Immature natural killer cell (primary cell): ENCODE measurements at regions not wholly inside any gene's neighbourhood (a gene's known extent, or its start where the extent isn't known, plus 50 kb on each side); places are given as distances from the start of the nearest gene placed in this dataset.
A peak's percentile ranks its signal among the peaks of the same experiment; 100 is the strongest.
"Not testable (repeated sequence)": the region's sequence is repeated elsewhere in the genome, so short reads cannot be mapped to it uniquely, and the experiment has no call there.

Experiments
- DNase-seq, 3 donors: peaks; one replicate each; pipeline ENCODE4 v3.0.0; 2022; ENCODE audit warnings: mixed read lengths in 1 of 3
- H3K27ac Mint-ChIP-seq, 6 donors: one replicate each; pipeline ENCODE4 v1.8.0; 2020; ENCODE audit warnings: mixed read lengths in 6 of 6, mild to moderate bottlenecking in 5 of 6, inconsistent platforms in 4 of 6, moderate library complexity in 3 of 6
- H3K27me3 Mint-ChIP-seq, 3 donors: one replicate each; pipeline ENCODE4 v1.8.0; 2020 to 2021; ENCODE audit warnings: low read depth in 3 of 3, mild to moderate bottlenecking in 3 of 3, mixed read lengths in 3 of 3, moderate library complexity in 3 of 3, inconsistent platforms in 1 of 3
- H3K36me3 Mint-ChIP-seq, 3 donors: one replicate each; pipeline ENCODE4 v1.8.0; 2020; ENCODE audit warnings: mixed read lengths in 3 of 3, inconsistent platforms in 2 of 3, mild to moderate bottlenecking in 2 of 3
- H3K4me1 Mint-ChIP-seq, 2 donors: one replicate each; pipeline ENCODE4 v1.8.0; 2020; ENCODE audit warnings: inconsistent platforms in 2 of 2, mild to moderate bottlenecking in 2 of 2, mixed read lengths in 2 of 2, moderate library complexity in 1 of 2
- H3K4me3 Mint-ChIP-seq, 5 donors: one replicate each; pipeline ENCODE4 v1.8.0; 2020; ENCODE audit warnings: mild to moderate bottlenecking in 5 of 5, mixed read lengths in 5 of 5, inconsistent platforms in 3 of 5, moderate library complexity in 3 of 5
- H3K9me3 Mint-ChIP-seq, 6 donors: one replicate each; pipeline ENCODE4 v1.8.0; 2020; ENCODE audit warnings: mild to moderate bottlenecking in 6 of 6, mixed read lengths in 6 of 6, inconsistent platforms in 4 of 6, moderate library complexity in 3 of 6

DNA sequence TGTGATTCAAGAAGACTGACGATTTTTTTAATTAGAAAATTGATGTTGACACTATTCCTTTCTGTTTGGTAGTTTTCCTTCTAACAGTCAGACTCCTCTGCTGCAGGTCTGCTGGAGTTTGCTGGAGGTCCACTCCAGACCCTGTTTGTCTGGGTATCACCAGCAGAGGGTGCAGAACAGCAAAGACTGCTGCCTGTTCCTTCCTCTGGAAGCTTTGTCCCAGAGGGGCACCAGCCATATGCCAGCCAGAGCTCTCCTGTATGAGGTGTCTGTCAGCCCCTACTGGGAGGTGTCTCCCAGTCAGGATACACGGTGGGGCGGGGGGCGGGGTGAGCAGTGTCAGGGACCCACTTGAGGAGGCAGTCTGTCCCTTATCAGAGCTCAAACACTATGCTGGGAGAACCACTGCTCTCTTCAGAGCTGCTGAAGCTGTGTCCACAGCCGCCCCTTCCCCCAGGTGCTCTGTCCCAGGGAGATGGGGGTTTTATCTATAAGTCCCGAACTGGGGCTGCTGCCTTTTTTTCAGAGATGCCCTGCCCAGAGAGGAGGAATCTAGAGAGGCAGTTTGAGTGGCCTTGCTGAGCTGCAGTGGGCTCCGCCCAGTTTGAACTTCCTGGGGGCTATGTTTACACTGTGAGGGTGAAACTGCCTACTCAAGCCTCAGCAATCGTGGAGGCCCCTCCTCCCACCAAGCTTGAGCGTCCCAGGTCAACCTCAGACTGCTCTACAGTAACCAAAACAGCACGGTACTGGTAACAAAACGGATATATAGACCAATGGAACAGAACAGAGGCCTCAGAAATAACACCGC lies 1358.1 kb upstream of the CHAC2 start:
- H3K9me3 Mint-ChIP-seq = peaks cover 8 to 31% (median 19%) of the 10 kb centered on the region in 6 donors
- H3K27me3 Mint-ChIP-seq, DNase-seq, H3K36me3 Mint-ChIP-seq, H3K4me1 Mint-ChIP-seq, H3K27ac Mint-ChIP-seq, H3K4me3 Mint-ChIP-seq: not testable (repeated sequence)

DNA sequence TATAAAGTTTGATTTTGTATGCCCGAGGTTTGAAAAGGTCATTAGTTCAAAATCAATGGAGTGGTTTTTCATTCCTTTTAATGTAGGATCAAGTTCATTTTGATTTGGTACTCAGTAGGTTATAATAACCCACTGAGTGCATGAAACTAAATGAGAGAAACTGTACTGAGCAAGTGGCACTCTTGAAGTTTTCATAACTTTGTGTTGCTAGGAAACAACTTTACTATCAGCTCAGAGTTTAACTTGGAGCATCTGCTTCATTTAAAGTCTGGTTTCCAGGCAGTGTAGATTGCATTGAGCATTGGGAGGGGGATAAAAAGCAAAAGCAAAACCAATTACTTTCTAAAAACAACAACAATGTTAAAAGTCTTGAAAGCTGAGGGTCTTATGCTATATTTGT lies 1361.6 kb upstream of the CHAC2 start:
- Mint-ChIP-seq H3K4me3 (no peak overlapping the region), H3K36me3 (peaks cover 0 to 4% (median 0%) of the 10 kb centered on the region in 3 donors), H3K27ac (no peak overlapping the region), H3K27me3 (peaks cover 0 to 1% (median 0%) of the 10 kb centered on the region in 3 donors), H3K4me1 (no peaks in the 10 kb centered on the region), H3K9me3 (peaks cover 4 to 32% (median 18%) of the 10 kb centered on the region in 6 donors)
- no peak for DNase-seq

DNA sequence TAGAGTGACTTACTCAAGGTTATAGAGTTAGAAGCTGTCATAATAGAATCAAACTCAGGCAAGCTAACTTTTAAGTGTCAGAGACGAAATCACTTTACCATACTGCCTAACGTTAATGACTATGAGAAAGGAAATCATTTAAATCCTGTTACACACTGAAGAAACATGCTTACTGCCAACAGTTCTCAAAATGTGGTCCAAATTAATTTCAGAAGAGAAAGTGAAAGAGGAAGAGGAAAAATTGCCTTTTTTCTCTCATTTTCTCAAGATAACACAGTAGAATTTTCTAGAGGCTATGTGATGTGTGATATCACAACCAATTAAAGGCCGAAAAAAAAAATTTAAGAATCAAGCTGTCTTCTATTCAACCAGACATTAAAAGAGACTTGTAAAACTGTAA lies 1362.7 kb upstream of the CHAC2 start:
- Mint-ChIP-seq H3K4me1 (no peaks in the 10 kb centered on the region), H3K4me3 (no peak overlapping the region), H3K27me3 (no peaks in the 10 kb centered on the region), H3K9me3 (peaks cover 4 to 43% (median 18%) of the 10 kb centered on the region in 6 donors), H3K27ac (no peak overlapping the region), H3K36me3 (peaks cover 0 to 4% (median 0%) of the 10 kb centered on the region in 3 donors)
- no peak for DNase-seq

DNA sequence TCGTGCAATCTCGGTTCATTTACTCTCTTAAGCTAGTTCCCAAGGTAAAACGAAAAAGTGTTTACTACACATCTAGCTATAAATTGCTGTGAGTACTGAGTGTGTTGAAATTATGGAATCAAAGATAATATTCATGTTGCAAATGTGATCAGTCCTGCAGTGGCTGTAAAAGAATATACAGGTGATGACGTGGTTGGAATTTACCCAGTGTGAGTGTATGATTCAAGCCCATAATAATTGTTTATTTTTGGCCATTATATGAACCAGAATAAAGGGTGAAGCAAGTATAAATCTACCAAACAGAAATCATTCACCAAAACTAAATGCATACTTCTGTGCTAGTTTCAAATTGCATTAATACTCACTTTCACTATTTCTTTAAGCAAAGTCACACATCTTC lies 1363.6 kb upstream of the CHAC2 start:
- peaks cover 0 to 2% (median 0%) of the 10 kb centered on the region in 3 donors for H3K27me3 Mint-ChIP-seq
- no peak for DNase-seq
- no peak overlapping the region for H3K4me3 Mint-ChIP-seq
- H3K36me3 Mint-ChIP-seq = peaks cover 0 to 4% (median 0%) of the 10 kb centered on the region in 3 donors
- peaks cover 4 to 50% (median 18%) of the 10 kb centered on the region in 6 donors for H3K9me3 Mint-ChIP-seq
- H3K27ac Mint-ChIP-seq = no peak overlapping the region
- no peaks in the 10 kb centered on the region for H3K4me1 Mint-ChIP-seq

DNA sequence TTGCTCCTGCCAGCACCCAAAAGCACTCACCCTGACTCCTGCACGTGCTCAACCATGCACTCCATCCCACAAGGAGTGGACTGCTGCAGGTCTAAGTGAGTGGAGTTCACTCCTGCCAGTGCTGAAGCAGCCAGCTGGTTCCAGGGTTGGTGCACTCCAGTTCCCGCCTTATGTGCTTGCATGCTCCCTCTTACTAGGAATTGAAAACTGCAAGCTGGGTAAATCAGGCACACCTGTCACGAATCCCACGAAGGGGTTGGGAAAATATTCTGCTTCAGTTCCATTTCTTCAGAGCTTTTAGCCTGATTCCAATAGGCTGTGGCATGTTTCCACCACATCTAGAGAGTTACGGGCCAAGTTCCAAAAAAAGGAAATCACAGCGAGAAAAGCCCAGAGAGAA lies 1365.5 kb upstream of the CHAC2 start:
- Mint-ChIP-seq H3K4me3 (peak overlapping the region in 1 of 5 donors; percentile 24), H3K9me3 (peaks cover 6 to 51% (median 18%) of the 10 kb centered on the region in 6 donors), H3K27me3 (peaks cover 0 to 2% (median 0%) of the 10 kb centered on the region in 3 donors), H3K36me3 (no peaks in the 10 kb centered on the region), H3K27ac (no peak overlapping the region), H3K4me1 (no peaks in the 10 kb centered on the region)
- DNase-seq = no peak

DNA sequence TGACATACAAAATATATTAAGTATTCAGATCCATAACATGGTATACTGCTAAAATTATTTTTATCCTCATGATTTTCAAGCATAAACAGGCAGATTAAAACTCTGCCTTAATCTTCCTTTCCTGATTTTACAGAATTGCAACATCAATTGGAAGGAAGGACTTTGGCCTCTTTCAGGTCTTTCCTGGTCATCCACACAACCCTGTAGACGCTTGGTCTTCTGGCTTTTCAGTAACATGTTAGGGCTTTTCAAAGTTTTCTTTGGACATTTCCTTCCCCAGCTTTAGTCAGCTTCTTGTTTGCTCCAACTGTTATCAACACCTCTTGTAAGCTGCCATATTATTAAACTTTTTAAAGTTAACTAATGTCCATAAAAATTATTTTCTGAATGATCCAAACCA lies 1364.9 kb upstream of the NRXN1 start:
- H3K4me1 Mint-ChIP-seq = no peaks in the 10 kb centered on the region
- H3K4me3 Mint-ChIP-seq = no peak overlapping the region
- H3K36me3 Mint-ChIP-seq = no peaks in the 10 kb centered on the region
- no peak overlapping the region for H3K27ac Mint-ChIP-seq
- no peak for DNase-seq
- peaks cover 0 to 2% (median 0%) of the 10 kb centered on the region in 3 donors for H3K27me3 Mint-ChIP-seq
- peaks cover 6 to 66% (median 16%) of the 10 kb centered on the region in 6 donors for H3K9me3 Mint-ChIP-seq

DNA sequence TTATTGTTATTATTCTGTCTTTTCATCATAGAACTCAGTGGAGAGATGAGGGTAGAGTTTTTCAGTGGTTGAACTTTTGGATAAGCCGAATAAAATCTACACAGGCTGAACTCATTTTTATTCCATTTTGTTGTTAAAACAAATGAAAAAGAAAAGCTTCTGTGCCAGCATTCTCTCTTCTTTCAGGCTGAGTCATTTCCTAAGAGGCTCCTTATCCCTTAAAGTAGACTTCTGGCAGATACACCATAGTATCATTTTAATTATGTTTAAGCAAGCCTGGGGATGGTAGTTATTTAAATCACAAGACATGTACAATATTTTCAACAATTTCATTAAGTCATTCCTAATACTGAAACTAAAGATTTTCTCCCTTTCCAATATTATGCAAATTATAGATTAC lies 1364.0 kb upstream of the NRXN1 start:
- Mint-ChIP-seq H3K27me3 (peaks cover 0 to 2% (median 0%) of the 10 kb centered on the region in 3 donors), H3K36me3 (no peaks in the 10 kb centered on the region), H3K27ac (no peak overlapping the region), H3K4me3 (no peak overlapping the region), H3K9me3 (peaks cover 9 to 66% (median 19%) of the 10 kb centered on the region in 6 donors), H3K4me1 (no peaks in the 10 kb centered on the region)
- no peak for DNase-seq

DNA sequence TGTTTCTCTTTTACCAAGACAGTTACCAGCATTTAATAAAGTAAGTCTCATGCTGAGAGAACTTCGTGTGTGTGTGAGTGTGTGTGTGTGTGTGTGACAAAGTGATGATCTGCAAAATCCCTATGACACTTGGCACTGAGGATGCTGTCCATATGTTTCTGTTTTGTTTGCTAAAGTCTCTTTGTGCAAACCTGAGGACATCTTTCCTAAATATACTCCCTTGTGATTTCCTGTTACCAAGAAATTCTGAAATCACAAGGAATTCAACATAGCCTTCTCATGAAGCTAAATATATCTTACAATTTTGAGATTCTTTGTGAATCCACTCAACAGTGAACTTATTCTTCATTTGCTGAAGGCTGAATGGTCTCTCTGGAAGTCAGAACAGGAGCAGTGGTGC lies 1359.7 kb upstream of the NRXN1 start:
- DNase-seq = no peak
- no peak overlapping the region for H3K27ac Mint-ChIP-seq

DNA sequence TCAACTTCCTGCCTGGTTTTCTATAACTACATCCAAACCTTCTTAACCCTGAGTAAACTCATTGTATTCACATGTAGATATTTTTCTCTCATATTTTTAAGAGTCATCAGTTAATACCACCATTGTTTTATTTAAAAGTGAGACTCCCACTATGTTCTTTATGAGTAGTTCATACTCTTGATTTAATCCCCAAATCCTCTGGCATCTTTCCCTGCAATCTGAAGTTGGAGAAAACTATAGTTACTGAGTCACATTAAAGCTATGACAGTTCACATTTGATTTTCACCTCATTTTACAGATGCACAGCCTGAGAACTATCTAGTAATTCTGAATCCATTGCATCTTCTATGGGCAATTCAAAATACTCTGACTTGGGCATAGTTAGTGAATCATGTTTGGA lies 1358.7 kb upstream of the NRXN1 start:
- no peak overlapping the region for H3K4me3 Mint-ChIP-seq
- H3K9me3 Mint-ChIP-seq = peaks cover 7 to 59% (median 24%) of the 10 kb centered on the region in 6 donors
- no peaks in the 10 kb centered on the region for H3K27me3 Mint-ChIP-seq
- DNase-seq = no peak
- H3K36me3 Mint-ChIP-seq = no peaks in the 10 kb centered on the region
- H3K4me1 Mint-ChIP-seq = no peaks in the 10 kb centered on the region
- H3K27ac Mint-ChIP-seq = no peak overlapping the region

More for the DNA sequence above, 1359.7 kb upstream of the NRXN1 start:
- Mint-ChIP-seq H3K36me3 (no peaks in the 10 kb centered on the region), H3K4me3 (no peak overlapping the region), H3K4me1 (no peaks in the 10 kb centered on the region), H3K27me3 (no peaks in the 10 kb centered on the region), H3K9me3 (peaks cover 7 to 58% (median 23%) of the 10 kb centered on the region in 6 donors)

DNA sequence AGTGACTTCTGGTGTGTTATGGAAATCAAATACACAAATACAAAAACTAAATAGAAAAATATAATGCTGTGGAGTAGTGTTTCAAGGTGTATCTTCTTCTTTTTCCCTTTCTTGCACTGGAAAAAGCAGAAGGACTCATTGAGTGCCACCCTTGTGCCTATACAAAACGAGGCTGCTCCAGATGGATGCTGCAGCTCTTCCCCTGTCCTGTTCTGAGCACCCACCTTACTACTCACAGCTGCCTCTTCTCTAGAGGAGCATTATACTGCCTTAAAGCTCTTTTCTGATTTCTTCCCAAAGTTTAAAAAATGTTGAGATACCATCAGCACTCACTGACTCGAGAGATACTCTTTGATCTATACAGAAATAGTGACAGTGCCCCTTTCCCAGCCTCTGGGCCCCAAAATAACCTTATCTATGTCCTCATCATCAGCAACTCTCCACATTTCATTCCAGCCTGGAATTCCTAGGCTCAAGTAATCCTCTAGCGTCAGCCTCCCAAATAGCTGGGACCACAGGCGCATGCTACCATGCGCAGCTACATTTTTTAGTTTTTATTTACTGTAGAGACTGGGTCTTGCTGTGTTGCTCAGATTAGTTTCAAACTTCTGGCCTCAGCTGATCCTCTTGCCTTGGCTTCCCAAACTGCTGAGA lies 1356.1 kb upstream of the NRXN1 start:
- no peaks in the 10 kb centered on the region for H3K4me1 Mint-ChIP-seq
- no peak overlapping the region for H3K4me3 Mint-ChIP-seq
- H3K9me3 Mint-ChIP-seq = peaks cover 4 to 55% (median 28%) of the 10 kb centered on the region in 6 donors
- H3K27ac Mint-ChIP-seq = no peak overlapping the region
- no peaks in the 10 kb centered on the region for H3K36me3 Mint-ChIP-seq
- DNase-seq = no peak
- H3K27me3 Mint-ChIP-seq = no peaks in the 10 kb centered on the region

DNA sequence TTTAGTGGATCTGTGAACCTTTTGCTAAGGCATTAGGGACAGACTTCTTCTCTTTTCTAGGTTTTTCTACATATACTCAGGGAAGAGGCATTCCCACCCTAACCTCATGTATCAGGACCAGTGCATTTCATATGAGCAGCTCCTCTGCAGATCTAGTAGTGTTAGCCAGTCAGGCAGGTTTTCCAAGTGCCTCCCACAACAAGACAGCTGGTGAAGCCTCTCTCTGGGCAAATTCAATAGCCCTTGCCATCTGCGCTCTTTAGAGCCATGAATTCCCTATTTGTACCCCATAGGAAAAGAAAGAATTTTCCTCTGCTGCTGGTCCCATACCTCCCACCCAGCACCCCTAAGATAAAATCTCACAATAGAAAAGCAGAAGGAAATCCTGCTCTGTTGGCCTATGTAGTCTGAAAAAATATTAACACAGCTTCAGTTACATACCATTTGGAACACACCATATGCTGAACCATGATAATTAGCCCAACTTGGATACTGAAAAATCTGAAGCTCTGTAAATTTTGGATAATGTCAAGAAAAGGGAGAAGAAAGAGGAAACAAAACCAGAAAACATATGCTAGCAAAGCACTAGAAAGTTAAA lies 1354.6 kb upstream of the NRXN1 start:
- Mint-ChIP-seq H3K36me3 (no peaks in the 10 kb centered on the region), H3K27me3 (no peaks in the 10 kb centered on the region), H3K4me1 (no peaks in the 10 kb centered on the region), H3K9me3 (peaks cover 5 to 53% (median 33%) of the 10 kb centered on the region in 6 donors), H3K27ac (no peak overlapping the region), H3K4me3 (no peak overlapping the region)
- DNase-seq = no peak

DNA sequence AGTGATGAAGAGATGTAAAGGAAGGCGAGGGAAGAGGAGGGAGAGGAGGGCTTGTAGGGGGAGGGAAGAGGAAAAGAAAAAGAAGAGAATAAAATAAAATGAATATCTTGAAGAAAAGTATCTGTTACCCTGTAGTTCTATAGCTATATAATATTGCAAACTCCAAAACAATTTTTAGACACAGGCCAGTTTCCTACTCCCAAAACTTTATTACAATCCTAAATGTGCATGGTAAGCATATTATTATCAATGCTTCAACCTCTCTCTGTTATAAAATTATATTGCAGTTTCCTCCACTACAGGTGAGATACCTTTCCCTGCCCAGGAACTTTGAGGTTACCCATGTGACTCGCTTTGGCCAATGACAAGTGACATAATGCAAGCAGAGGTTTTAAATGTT lies 1351.6 kb upstream of the NRXN1 start:
- peaks cover 4 to 46% (median 22%) of the 10 kb centered on the region in 6 donors for H3K9me3 Mint-ChIP-seq
- H3K27ac Mint-ChIP-seq = no peak overlapping the region

DNA sequence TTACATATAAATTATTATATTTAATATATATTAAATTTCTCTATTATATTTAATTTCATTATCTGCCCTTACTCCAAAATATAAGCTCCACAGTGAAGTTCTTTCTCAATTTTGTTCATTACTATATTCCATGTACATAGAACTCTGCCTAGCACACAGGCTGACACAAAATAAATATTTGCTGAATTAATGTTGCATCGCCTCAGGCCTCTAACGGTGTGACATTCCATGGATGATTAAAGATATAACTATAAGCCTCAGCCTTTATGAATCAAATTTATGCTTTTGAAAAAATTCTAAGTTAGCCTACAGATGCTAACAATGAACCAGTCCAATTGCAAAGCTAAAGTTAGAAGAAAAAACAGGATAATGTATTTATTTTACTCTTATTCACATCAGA lies 1337.2 kb upstream of the NRXN1 start:
- Mint-ChIP-seq H3K9me3 (peaks cover 16 to 60% (median 29%) of the 10 kb centered on the region in 6 donors), H3K27me3 (no peaks in the 10 kb centered on the region), H3K4me3 (no peak overlapping the region), H3K4me1 (no peaks in the 10 kb centered on the region), H3K36me3 (peaks cover 0 to 4% (median 0%) of the 10 kb centered on the region in 3 donors), H3K27ac (no peak overlapping the region)
- no peak for DNase-seq

More for the DNA sequence above, 1351.6 kb upstream of the NRXN1 start:
- Mint-ChIP-seq H3K27me3 (peaks cover 0 to 1% (median under 1%) of the 10 kb centered on the region in 3 donors), H3K4me1 (no peaks in the 10 kb centered on the region), H3K4me3 (no peak overlapping the region), H3K36me3 (no peaks in the 10 kb centered on the region)
- no peak for DNase-seq

DNA sequence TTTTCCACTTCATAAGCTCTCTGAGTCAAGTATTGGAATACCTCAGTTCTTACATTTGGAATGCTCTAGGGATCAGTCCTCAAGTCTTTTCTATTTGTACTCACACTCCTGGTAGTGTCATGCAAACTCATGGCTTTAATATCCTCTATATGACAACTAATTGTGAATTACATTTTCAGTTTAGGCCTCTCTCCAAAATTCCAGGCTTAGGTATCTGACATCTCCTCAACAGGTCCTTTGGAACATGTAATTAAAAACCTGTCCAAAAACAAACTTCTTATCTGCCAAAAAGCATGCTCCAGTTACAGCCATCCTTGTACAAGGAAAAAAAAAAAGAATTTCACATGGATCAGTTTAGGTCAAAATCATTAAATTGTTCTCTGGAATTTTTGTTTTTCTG lies 1336.2 kb upstream of the NRXN1 start:
- H3K9me3 Mint-ChIP-seq = peaks cover 18 to 66% (median 30%) of the 10 kb centered on the region in 6 donors
- no peak overlapping the region for H3K27ac Mint-ChIP-seq
- H3K36me3 Mint-ChIP-seq = peaks cover 0 to 4% (median 0%) of the 10 kb centered on the region in 3 donors
- no peak overlapping the region for H3K4me3 Mint-ChIP-seq
- no peaks in the 10 kb centered on the region for H3K4me1 Mint-ChIP-seq
- no peaks in the 10 kb centered on the region for H3K27me3 Mint-ChIP-seq
- DNase-seq = no peak
